ENCODE measurements at regions not wholly inside any gene's neighbourhood (a gene's known extent, or its start where the extent isn't known, plus 50 kb on each side); places are given as distances from the start of the nearest gene placed in this dataset.

- Histone ChIP-seq H3K4me3 (ENCODE audit: low read length in 2 of 2) (no peak overlapping the region), H3K27me3 (ENCODE audit: control insufficient read depth in 2 of 2, insufficient read depth in 1 of 2, low read length in 1 of 2) (no peaks in the 10 kb centered on the region), H3K4me1 (ENCODE audit: control insufficient read depth in 2 of 2, insufficient read depth in 2 of 2, low read length in 2 of 2) (no peaks in the 10 kb centered on the region), H3K9me3 (ENCODE audit: control insufficient read depth in 2 of 2, insufficient read depth in 1 of 2, low read length in 1 of 2) (no peaks in the 10 kb centered on the region), H3K36me3 (ENCODE audit: control insufficient read depth in 2 of 2, insufficient read depth in 2 of 2, low read length in 1 of 2) (no peaks in the 10 kb centered on the region), H3K27ac (ENCODE audit: low read depth in 1 of 2, low read length in 1 of 2) (no peak overlapping the region)
- 97% methylated on average over 1 of the region's 1 CpG for WGBS
- DNase-seq (ENCODE audit: low read depth in 6 of 9, low spot score in 9 of 9): no peak
Observed at GRCh38 chr10:89923661-89924060, 222.3 kb downstream of the KIF20B start.

- no peaks in the 10 kb centered on the region for H3K9me3 ChIP-seq (ENCODE audit: control insufficient read depth in 2 of 2, insufficient read depth in 1 of 2, low read length in 1 of 2)
- no peak overlapping the region for H3K27ac ChIP-seq (ENCODE audit: low read depth in 1 of 2, low read length in 1 of 2)
- WGBS: 91% methylated on average over 1 of the region's 1 CpG
- DNase-seq (ENCODE audit: low read depth in 6 of 9, low spot score in 9 of 9): no peak
- no peaks in the 10 kb centered on the region for H3K27me3 ChIP-seq (ENCODE audit: control insufficient read depth in 2 of 2, insufficient read depth in 1 of 2, low read length in 1 of 2)
- no peaks in the 10 kb centered on the region for H3K4me1 ChIP-seq (ENCODE audit: control insufficient read depth in 2 of 2, insufficient read depth in 2 of 2, low read length in 2 of 2)
- H3K36me3 ChIP-seq (ENCODE audit: control insufficient read depth in 2 of 2, insufficient read depth in 2 of 2, low read length in 1 of 2): no peaks in the 10 kb centered on the region
- no peak overlapping the region for H3K4me3 ChIP-seq (ENCODE audit: low read length in 2 of 2)
Observed at GRCh38 chr10:89924261-89924660, 222.9 kb downstream of the KIF20B start.

GRCh38 chr10:89926736-89927135 is 225.3 kb downstream of the KIF20B start:
- no peaks in the 10 kb centered on the region for H3K36me3 ChIP-seq (ENCODE audit: control insufficient read depth in 2 of 2, insufficient read depth in 2 of 2, low read length in 1 of 2)
- H3K9me3 ChIP-seq (ENCODE audit: control insufficient read depth in 2 of 2, insufficient read depth in 1 of 2, low read length in 1 of 2): no peaks in the 10 kb centered on the region
- no peak for DNase-seq (ENCODE audit: low read depth in 6 of 9, low spot score in 9 of 9)
- no peaks in the 10 kb centered on the region for H3K4me1 ChIP-seq (ENCODE audit: control insufficient read depth in 2 of 2, insufficient read depth in 2 of 2, low read length in 2 of 2)
- no peaks in the 10 kb centered on the region for H3K27me3 ChIP-seq (ENCODE audit: control insufficient read depth in 2 of 2, insufficient read depth in 1 of 2, low read length in 1 of 2)
- H3K27ac ChIP-seq (ENCODE audit: low read depth in 1 of 2, low read length in 1 of 2): no peak overlapping the region
- H3K4me3 ChIP-seq (ENCODE audit: low read length in 2 of 2): no peak overlapping the region
- WGBS: 97% methylated on average over 2 of the region's 2 CpGs

GRCh38 chr10:89929282-89930026 is 228.1 kb downstream of the KIF20B start:
- H3K36me3 ChIP-seq (ENCODE audit: control insufficient read depth in 2 of 2, insufficient read depth in 2 of 2, low read length in 1 of 2): no peaks in the 10 kb centered on the region
- no peaks in the 10 kb centered on the region for H3K9me3 ChIP-seq (ENCODE audit: control insufficient read depth in 2 of 2, insufficient read depth in 1 of 2, low read length in 1 of 2)
- 91% methylated on average over 8 of the region's 8 CpGs for WGBS
- H3K4me3 ChIP-seq (ENCODE audit: low read length in 2 of 2): no peak overlapping the region
- H3K4me1 ChIP-seq (ENCODE audit: control insufficient read depth in 2 of 2, insufficient read depth in 2 of 2, low read length in 2 of 2): no peaks in the 10 kb centered on the region
- no peaks in the 10 kb centered on the region for H3K27me3 ChIP-seq (ENCODE audit: control insufficient read depth in 2 of 2, insufficient read depth in 1 of 2, low read length in 1 of 2)
- no peak for DNase-seq (ENCODE audit: low read depth in 6 of 9, low spot score in 9 of 9)
- no peak overlapping the region for H3K27ac ChIP-seq (ENCODE audit: low read depth in 1 of 2, low read length in 1 of 2)

- Histone ChIP-seq H3K4me3 (ENCODE audit: low read length in 2 of 2) (no peak overlapping the region), H3K9me3 (ENCODE audit: control insufficient read depth in 2 of 2, insufficient read depth in 1 of 2, low read length in 1 of 2) (peaks cover 0 to 9% of the 10 kb centered on the region in 2 donors), H3K27ac (ENCODE audit: low read depth in 1 of 2, low read length in 1 of 2) (no peak overlapping the region), H3K4me1 (ENCODE audit: control insufficient read depth in 2 of 2, insufficient read depth in 2 of 2, low read length in 2 of 2) (no peaks in the 10 kb centered on the region), H3K36me3 (ENCODE audit: control insufficient read depth in 2 of 2, insufficient read depth in 2 of 2, low read length in 1 of 2) (no peaks in the 10 kb centered on the region), H3K27me3 (ENCODE audit: control insufficient read depth in 2 of 2, insufficient read depth in 1 of 2, low read length in 1 of 2) (no peaks in the 10 kb centered on the region)
- WGBS: 99% methylated on average over 3 of the region's 3 CpGs
- no peak for DNase-seq (ENCODE audit: low read depth in 6 of 9, low spot score in 9 of 9)
Observed at GRCh38 chr10:89937494-89937893, 236.1 kb downstream of the KIF20B start.

GRCh38 chr10:89940076-89940475 is 238.7 kb downstream of the KIF20B start:
- no peak overlapping the region for H3K4me3 ChIP-seq (ENCODE audit: low read length in 2 of 2)
- WGBS: 98% methylated on average over 1 of the region's 1 CpG
- H3K27ac ChIP-seq (ENCODE audit: low read depth in 1 of 2, low read length in 1 of 2): no peak overlapping the region
- no peaks in the 10 kb centered on the region for H3K4me1 ChIP-seq (ENCODE audit: control insufficient read depth in 2 of 2, insufficient read depth in 2 of 2, low read length in 2 of 2)
- H3K27me3 ChIP-seq (ENCODE audit: control insufficient read depth in 2 of 2, insufficient read depth in 1 of 2, low read length in 1 of 2): no peaks in the 10 kb centered on the region
- peaks cover 0 to 9% of the 10 kb centered on the region in 2 donors for H3K9me3 ChIP-seq (ENCODE audit: control insufficient read depth in 2 of 2, insufficient read depth in 1 of 2, low read length in 1 of 2)
- H3K36me3 ChIP-seq (ENCODE audit: control insufficient read depth in 2 of 2, insufficient read depth in 2 of 2, low read length in 1 of 2): no peaks in the 10 kb centered on the region
- DNase-seq (ENCODE audit: low read depth in 6 of 9, low spot score in 9 of 9): no peak

- 0% methylated on average over 1 of the region's 1 CpG for WGBS
- Histone ChIP-seq H3K4me1 (ENCODE audit: control insufficient read depth in 2 of 2, insufficient read depth in 2 of 2, low read length in 2 of 2) (no peaks in the 10 kb centered on the region), H3K36me3 (ENCODE audit: control insufficient read depth in 2 of 2, insufficient read depth in 2 of 2, low read length in 1 of 2) (no peaks in the 10 kb centered on the region), H3K27ac (ENCODE audit: low read depth in 1 of 2, low read length in 1 of 2) (no peak overlapping the region), H3K27me3 (ENCODE audit: control insufficient read depth in 2 of 2, insufficient read depth in 1 of 2, low read length in 1 of 2) (no peaks in the 10 kb centered on the region), H3K9me3 (ENCODE audit: control insufficient read depth in 2 of 2, insufficient read depth in 1 of 2, low read length in 1 of 2) (peaks cover 0 to 3% of the 10 kb centered on the region in 2 donors), H3K4me3 (ENCODE audit: low read length in 2 of 2) (no peak overlapping the region)
- no peak for DNase-seq (ENCODE audit: low read depth in 6 of 9, low spot score in 9 of 9)
Observed at GRCh38 chr10:89942217-89942616, 240.8 kb downstream of the KIF20B start.

- Histone ChIP-seq H3K4me3 (ENCODE audit: low read length in 2 of 2) (no peak overlapping the region), H3K27me3 (ENCODE audit: control insufficient read depth in 2 of 2, insufficient read depth in 1 of 2, low read length in 1 of 2) (no peaks in the 10 kb centered on the region), H3K36me3 (ENCODE audit: control insufficient read depth in 2 of 2, insufficient read depth in 2 of 2, low read length in 1 of 2) (no peaks in the 10 kb centered on the region), H3K27ac (ENCODE audit: low read depth in 1 of 2, low read length in 1 of 2) (no peak overlapping the region), H3K4me1 (ENCODE audit: control insufficient read depth in 2 of 2, insufficient read depth in 2 of 2, low read length in 2 of 2) (no peaks in the 10 kb centered on the region), H3K9me3 (ENCODE audit: control insufficient read depth in 2 of 2, insufficient read depth in 1 of 2, low read length in 1 of 2) (no peaks in the 10 kb centered on the region)
- no peak for DNase-seq (ENCODE audit: low read depth in 6 of 9, low spot score in 9 of 9)
- 98% methylated on average over 1 of the region's 1 CpG for WGBS
Observed at GRCh38 chr10:89944138-89944537, 242.7 kb downstream of the KIF20B start.

- WGBS: 93% methylated on average over 3 of the region's 3 CpGs
- peak in 2 of 9 donors; percentile 6 to 26 for DNase-seq (ENCODE audit: low read depth in 6 of 9, low spot score in 9 of 9)
- H3K27me3 ChIP-seq (ENCODE audit: control insufficient read depth in 2 of 2, insufficient read depth in 1 of 2, low read length in 1 of 2): no peaks in the 10 kb centered on the region
- no peaks in the 10 kb centered on the region for H3K4me1 ChIP-seq (ENCODE audit: control insufficient read depth in 2 of 2, insufficient read depth in 2 of 2, low read length in 2 of 2)
- no peaks in the 10 kb centered on the region for H3K36me3 ChIP-seq (ENCODE audit: control insufficient read depth in 2 of 2, insufficient read depth in 2 of 2, low read length in 1 of 2)
- H3K9me3 ChIP-seq (ENCODE audit: control insufficient read depth in 2 of 2, insufficient read depth in 1 of 2, low read length in 1 of 2): no peaks in the 10 kb centered on the region
- no peak overlapping the region for H3K4me3 ChIP-seq (ENCODE audit: low read length in 2 of 2)
- no peak overlapping the region for H3K27ac ChIP-seq (ENCODE audit: low read depth in 1 of 2, low read length in 1 of 2)
Observed at GRCh38 chr10:89946106-89946505, 244.7 kb downstream of the KIF20B start.
